HG03139 (cell line): ENCODE measurements at regions not wholly inside any gene's neighbourhood (a gene's known extent, or its start where the extent isn't known, plus 50 kb on each side); places are given as distances from the start of the nearest gene placed in this dataset.
"Not testable (repeated sequence)": the region's sequence is repeated elsewhere in the genome, so short reads cannot be mapped to it uniquely, and the experiment has no call there.

ENCODE experiments used
- ATAC-seq: cut with Tn5 transposase; IDR thresholded peaks from one replicate; pipeline ENCODE4 v1.9.1; 2021; ENCODE audit not compliant: unreplicated experiment

DNA sequence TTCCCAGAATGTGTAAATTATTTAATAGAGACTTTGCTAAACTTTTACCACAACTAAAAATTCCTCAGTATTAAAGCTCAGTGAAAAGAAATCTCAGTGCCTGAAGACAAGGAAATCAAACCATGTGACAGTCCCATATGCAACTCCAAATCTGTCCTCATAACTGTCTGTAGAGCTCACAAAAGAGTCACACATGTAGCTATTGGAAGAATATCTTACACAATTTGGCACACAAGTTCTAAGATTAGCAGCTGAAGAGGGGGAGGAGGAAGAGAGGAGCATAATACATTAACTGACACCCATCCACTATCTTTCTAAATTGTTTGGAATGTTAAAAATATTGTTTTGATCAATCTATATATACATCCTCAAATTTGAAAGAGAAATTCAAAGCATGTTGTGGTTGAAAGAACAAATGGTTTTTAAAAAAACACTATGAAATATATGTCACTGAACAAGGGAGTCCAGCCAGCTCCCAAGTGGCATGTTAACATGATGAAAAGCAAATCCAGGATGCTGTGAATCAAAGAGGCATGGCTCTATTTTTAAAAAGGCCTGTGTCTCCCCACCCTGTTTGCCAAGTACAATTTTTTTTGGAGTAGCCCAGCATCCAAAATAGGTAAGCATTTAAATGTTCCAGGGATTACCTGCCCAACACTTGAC is 126.3 kb upstream of the NANOGP8 start:
- ATAC-seq: no peak

DNA sequence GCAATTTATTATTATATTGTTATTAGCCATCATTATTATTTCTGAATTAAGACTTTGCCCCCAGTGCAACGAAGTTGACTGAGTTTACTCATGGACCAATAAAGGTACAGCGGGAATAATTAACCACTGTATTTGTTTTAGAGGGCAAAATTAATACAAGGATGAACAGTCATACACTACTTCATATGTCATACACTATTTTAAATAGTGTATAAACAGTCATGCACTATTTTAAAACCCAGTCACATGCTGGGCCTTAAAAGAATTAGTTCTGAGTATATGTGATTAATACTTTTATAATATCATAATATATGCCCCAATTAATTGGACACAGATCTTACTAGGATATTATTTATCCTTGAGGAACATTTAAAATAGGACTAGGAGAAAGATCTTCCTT is 125.3 kb upstream of the NANOGP8 start:
- no peak for ATAC-seq

DNA sequence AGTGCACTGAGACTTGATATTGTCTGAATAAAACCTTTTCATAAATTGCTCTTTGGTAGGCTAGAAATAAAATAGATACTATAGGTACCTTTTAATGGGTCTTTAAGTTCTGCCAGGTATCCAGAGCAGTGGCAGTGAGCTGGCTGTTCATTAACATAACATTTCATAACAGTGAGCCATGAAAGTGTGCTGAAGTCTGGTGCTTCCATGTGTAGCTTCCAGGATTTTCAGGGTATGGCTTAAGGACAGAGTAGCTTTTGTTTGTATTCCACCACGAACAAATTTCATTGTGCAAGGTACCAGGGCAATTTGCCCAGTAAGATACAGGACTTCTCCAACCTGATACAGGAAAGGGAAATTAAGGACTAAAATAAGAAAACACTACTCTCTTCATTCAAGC is 124.7 kb upstream of the NANOGP8 start:
- no peak for ATAC-seq

DNA sequence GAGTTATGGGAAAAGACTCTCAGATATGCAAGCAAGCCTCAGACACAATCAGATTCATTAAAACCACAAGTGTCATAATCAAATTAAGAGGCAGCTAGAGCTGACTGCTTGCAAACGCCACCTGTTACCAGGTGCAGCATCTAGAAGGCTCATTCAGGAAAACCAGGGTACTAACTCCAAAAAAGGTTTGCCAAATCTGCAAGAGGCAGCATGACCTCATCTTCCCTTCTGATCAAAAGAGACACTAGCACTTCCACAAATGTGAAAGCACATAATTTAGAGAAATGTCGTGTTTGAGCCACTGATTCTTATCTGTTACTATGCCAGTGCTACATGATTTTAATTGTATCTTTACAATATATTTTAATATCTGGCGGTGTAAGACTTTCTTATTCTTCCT is 123.3 kb upstream of the NANOGP8 start:
- no peak for ATAC-seq

DNA sequence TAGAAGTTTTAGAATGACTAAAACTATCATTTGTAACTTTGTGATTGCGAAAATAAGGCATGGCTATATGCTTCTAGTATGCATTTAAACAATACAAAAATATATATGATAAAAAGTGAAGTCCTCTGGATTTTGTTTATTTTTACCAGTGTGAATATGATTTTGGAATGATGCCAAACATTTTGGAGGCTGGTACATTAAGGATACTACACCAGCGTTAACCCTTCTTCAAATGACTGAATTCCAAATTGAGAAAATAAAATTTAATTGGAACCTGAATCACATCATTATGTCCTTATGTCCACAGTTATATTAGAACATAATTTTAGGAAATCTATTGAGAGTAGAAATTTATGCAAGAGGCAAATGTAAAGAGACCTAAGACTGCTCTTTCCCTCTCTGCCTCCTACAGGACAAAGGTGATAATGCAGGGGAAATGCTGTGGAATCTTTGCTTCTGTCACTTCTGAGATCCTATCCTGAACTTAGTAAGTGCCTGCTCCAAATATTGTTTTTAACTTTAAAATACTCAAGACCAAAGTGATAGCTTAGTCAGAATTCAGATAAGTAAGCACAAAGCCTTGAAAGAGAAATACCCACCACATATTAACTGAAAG is 121.1 kb upstream of the NANOGP8 start:
- no peak for ATAC-seq

DNA sequence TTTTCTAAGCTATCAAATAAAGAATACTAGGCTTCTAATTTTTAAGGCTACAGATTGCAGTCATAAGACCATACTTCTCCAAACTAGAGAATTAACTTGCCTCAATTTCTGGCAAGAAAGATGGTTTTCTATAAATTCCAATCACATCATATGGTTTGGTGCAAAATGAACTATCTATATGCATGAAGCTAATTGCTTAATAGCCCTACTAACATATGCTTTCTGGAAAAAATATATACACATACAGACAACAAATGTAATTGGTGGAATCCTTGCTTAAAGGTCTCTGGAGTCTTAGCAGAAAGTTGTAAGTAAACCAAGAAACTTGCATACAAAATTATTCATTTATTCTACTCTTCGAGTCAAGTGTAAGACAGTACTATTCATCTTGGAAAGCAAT is 113.1 kb upstream of the NANOGP8 start:
- no peak for ATAC-seq

DNA sequence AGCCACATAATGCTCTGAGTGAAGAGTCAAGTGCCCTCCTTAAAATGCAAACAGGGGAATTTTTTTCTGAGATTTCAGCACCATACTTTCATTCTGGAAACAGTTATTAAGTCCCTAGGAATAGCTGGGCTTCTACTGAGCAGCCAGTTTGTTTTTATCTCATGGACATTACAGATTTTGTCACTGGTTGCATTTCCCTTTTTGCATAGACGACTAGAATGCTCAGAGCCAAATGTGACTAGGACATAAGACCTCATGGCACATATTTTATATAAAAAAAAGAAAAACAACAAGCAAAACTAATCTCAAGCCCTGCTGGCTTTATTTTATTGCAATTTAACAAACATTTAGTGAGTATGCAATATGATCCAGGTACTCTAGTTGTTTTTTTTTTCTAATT is 112.7 kb upstream of the NANOGP8 start:
- no peak for ATAC-seq

DNA sequence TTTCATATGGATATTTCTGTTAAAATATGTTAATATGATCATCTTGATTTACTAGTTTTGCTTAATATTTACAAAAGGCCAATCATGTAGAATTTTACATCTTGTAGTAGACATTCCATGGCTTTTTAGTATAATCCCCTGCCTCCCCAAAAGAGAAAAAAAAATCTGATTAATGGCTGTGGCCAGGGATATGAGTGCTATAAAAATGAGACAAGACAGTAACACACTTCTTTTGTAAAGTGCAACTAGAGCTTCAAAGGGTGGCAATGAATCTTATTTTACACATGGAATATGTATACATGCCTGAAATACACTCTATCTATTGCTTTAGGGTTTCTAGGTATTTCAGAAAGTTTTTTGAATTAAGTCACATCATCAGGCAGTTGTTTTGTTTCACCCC is 112.2 kb upstream of the NANOGP8 start:
- ATAC-seq: no peak

DNA sequence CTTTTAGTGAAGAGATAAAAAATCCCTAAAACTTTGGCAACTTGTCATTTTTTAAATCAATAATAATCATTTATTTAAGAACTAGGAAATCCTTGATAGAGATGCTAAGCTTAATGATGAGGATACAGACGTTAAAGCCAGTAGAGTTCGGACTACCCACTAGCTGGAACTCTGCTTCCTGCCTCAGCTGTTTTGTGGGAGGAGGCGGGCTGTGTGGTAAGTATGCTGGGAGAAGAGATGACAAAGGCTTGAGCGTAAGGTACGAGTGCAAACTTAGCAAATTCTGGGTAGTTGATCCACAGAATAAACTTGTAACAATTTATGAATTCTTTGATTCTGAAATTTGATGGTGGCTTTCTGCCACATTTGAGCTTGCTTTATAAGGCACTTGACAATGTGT is 111.2 kb upstream of the NANOGP8 start:
- no peak for ATAC-seq

DNA sequence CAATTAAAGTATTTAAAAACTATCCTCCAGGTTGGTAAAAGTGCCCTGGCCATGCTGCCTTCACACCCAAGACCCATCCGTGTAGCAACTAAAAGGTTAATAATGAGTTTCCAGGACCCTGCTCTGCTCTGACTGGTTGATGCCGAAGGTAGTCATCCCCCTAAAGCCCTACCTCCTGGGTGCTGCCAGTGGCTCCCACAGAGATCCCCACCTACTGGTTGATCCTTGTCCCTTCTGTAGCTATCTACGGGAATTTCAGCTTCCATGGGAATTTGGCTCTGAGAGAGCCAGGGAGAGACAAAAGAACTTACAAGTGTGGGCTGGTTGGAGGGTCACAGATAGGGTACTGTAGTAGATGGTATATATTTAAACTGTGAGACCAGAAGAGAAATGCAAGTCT is 110.6 kb upstream of the NANOGP8 start:
- ATAC-seq: no peak

DNA sequence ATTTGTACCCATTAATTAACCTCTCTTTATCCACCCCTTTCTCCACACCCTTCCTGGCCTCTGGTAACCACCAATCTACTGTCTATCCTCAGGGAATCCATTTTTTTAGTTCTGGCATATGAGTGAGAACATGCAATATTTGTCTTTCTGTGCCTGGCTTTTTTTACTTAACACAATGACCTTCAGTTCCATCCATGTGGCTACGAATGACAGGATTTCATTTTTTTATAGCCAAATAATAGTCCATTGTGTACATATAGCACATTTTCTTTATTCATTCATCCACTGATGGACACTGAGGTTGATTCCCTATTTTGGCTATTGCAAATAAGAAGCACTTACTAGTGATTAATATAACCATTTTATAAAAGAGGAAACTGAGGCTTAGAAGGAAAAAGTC is 109.9 kb upstream of the NANOGP8 start:
- no peak for ATAC-seq

DNA sequence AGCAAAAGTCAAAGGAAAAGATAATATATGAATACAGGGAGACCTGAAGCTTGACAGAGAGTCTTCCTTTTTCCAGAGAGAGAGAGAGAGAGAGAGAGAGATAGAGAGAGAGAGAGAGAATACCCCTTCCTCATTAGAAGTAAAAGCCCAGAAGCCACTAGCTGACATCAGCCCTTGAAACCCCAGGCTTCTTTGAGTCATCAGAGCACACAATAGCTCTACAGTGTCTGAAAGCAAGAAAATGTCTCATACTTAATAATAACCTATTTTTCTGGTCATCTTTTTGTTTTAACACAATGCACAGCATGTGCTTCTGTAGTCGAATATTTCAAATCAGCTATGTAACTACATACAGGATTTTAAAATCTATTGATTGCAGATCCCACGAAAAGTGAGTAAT is 109.2 kb upstream of the NANOGP8 start:
- no peak for ATAC-seq

DNA sequence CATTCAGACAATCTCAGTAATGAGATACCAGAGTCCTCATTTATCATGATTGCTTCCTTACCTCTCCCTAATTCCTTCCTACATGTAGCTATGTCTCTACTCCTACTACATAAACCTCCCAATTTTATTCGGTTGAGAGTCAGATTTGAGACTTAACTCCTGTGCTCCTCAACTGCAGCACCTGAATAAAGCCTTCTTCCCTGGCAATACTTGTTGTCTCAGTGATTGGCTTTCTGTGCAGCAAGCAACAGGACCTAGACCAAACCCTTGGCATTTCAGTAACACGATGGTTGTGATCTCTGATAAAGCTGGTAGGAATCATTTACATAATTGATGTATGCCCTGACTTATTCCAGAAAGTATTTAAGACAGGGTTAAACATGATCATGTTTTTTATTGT is 106.7 kb upstream of the NANOGP8 start:
- no peak for ATAC-seq

DNA sequence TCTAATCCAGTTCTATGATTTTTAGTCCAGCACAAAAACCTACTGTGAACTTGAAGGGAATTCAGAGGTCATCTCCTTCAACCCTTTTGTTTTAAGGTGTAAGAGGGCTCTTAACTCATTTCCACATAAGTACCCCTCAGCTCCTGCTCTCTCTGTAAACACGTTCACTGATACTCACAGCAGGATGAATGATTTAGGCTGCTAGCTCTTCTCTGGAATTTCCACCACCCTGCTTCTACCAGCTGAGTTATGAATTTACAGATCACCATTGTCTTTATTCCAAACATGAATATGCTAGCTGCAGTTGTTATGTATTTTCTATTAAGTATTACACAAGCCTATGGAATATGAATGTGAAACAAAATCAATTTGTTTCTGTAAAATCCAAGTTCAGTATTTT is 101.3 kb upstream of the NANOGP8 start:
- ATAC-seq: no peak

DNA sequence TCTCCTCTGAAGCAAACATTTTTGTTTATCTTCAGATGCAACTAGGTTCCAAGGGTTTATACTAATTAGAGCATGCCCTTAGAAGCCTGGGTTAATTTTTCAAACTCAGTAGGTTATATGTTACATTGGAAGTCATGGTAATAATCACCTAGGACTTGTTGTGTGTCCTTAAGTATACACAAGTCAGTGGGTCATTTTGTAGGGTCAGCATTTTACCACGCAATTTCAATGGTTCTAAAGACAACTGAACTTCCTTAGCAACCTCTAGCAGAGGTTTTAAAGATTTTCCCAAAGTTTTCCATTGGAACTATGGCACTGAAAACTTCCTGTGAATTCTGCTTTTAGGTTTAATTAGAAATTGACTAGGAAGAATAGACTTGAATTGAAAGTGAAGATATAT is 99.6 kb upstream of the NANOGP8 start:
- no peak for ATAC-seq

DNA sequence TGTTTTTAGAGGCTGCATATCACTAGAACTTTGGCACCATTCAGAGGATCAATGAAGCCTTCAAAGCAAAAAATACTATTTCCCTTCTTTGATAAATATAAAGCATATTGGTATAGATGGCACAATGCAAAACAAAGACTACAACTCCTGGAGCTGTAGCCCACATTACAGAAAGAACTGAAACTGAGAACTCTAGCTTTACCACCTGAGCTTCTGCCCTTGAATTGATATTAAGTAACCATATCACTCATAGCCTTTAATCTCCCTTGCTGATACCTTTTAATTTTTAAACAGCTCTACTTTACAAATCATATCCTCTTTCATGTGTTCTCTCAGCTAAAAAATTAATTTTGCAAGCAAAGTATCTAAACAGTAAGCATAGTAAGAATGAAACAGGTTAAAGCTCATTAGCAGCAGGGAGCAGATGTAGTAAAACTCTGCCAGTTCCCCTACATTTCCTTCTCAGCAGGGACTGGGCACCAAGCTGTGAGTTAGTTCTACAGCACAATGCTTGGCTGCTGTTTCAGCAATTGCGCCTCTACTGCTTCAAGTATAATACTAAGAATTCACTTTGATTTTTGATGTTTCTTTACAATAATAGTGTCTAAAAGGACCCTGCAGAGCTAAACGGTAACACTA is 97.9 kb upstream of the NANOGP8 start:
- peak; percentile 71 for ATAC-seq

DNA sequence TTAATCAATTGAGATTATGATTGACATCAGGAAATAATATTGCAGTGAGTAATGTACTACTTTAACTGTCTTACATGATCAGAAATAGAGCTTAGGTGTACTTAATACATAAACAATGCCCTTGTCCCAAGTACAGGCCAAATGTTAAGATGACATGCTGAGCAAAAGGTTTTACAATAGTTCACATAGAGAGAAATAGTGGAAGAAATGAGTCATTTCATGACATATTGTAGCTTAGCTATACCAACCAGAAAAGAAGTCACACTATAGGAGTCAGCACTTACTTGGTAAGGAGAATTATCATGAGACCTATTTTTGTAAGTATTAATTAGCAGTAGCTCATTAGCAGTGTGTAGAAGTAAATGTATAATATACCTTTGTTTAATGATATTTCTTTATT is 96.4 kb upstream of the NANOGP8 start:
- no peak for ATAC-seq

DNA sequence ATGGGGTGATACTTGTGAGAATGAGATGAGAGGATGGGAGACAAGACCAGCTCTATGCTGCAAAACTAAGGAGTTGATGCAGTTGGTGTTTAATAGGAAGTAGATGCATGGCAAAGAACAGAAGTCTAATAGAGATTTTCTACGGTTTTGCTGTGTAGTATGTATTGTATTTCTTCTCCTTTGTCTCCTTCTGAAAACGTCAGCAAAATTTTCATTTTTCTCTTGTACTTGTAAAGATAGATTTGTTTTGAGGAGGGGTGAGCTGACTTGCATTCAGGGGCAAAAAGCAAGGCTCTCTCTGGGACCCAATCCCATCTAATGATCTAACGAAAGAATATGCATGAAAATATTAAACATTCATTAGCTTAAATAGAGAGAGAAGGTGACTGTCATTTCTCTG is 94.6 kb upstream of the NANOGP8 start:
- ATAC-seq: no peak

DNA sequence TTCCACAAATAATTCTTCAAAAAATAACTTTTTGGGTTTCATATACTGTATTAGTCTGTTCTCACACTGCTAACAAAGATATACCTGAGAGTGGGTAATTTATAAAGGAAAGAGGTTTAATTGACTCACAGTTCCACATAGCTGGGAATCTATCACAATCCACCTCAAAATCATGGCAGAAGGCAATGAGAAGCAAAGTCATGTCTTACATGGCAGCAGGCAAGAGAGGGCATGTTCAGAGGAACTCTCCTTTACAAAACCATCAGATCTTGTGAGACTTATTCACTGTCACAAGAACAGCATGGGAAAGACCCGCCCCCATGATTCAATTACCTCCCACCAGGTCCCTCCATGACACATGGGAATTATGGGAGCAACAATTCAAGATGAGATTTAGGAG is 93.1 kb upstream of the NANOGP8 start:
- ATAC-seq: not testable (repeated sequence)

DNA sequence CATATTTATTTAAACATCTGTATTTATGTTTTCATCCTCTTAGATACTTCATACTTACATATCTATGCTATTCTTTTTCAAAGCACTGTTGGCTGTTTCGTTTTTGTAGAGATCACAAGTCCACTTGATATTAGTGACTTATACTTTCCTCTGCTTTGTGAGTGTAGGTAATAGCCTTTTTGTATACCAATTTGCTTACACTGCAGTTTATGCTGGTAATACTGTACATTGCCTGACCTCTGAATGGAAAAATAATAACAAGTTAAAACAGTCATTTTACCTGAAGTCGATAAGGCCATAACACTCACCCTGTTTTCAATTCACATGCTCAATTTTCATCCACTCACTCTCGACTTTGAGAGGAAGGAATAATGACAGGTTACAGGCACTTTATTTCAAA is 89.9 kb upstream of the NANOGP8 start:
- ATAC-seq: no peak

DNA sequence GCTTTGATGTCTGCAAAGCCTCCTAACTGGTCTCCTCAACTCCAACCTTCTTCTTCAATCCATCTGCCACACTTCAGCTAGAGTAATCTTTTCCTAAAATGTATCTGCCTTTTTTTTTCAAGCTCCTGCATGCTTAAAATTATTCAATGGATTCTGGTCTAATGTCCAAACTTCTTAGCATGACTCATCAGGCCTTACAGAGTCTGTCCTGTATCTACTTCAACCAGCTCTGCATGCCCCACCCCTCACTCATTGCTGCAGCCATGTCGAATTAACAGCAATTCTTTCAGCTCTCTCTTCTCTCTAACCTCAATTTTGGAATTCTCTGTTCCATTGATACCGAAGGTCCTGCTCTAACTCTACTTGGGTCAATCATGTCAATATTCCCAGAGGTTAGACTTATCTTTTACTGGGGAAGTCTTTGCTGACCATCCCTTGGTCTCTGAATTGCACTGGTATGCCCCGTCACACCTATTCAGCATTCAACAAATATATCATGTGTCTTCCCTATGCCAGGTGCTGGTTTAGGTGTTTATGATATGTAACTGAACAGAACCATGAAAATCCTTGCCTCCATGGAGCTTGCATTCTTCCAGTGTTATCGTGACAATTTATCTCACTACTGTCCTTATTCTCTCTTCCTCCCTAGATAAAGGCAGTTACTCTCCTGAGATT is 88.5 kb upstream of the NANOGP8 start:
- ATAC-seq: no peak

DNA sequence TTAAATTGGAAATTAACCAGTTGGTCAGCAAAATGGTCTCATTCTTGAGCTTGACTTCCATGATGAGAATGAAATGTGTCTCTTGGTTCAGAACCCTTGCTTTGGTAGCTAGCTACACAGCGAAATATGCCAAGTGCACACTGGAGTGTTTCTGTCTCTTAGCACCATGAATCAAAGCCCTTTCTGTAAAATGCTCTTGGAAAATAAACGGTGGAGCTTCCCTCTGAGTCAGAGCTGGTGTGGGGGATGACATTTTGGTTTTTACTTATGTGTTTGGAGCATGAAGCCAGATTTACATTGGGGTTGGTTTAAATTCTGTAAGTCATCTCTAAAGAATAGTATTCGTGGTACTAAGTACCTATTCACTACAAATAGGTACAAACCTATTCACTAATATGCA is 85.1 kb upstream of the NANOGP8 start:
- ATAC-seq: no peak
